Posterior vena cava (tissue), 2 donors: ENCODE measurements at regions not wholly inside any gene's neighbourhood (a gene's known extent, or its start where the extent isn't known, plus 50 kb on each side); places are given as distances from the start of the nearest gene placed in this dataset.
A peak's percentile ranks its signal among the peaks of the same experiment; 100 is the strongest.
"Not testable (repeated sequence)": the region's sequence is repeated elsewhere in the genome, so short reads cannot be mapped to it uniquely, and the experiment has no call there.

Source experiments
- DNase-seq: peaks from one replicate; pipeline ENCODE4 v3.0.0-alpha.2; 2020; ENCODE audit warnings: low spot score
- intact Hi-C, 2 donors: fragments of 100-400 bp; cut with DNase I; formaldehyde crosslinking; loops; one replicate each; pipeline versions ENCODE4 v1.14.1 to v1.14.2; 2022 to 2023
- donor health status: DM: yes; HTN: yes; CAD: no.
- donor health status: DM: yes; HTN: yes; CAD: no.

DNA sequence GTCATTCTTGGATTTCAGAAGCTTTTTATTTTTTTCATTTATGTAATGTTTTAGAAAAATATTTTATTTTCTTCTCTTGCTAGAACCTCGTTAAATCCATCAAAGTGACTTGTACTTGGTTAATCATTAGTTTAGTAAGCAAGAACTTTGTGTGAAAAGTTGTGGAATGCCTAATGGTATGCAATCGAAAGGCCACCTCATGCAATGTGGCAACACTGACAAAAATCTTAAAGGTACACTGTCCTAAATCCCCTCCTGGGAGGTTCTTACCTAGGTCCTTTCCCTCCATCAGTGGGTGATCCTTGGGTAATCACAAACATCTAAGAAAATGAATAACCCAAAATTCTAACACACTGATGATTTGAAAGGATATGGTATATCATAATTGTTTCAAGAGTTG lies 304.2 kb downstream of the DNAH5 start:
- DNase-seq: no peak
- intact Hi-C loops: no loop called here

DNA sequence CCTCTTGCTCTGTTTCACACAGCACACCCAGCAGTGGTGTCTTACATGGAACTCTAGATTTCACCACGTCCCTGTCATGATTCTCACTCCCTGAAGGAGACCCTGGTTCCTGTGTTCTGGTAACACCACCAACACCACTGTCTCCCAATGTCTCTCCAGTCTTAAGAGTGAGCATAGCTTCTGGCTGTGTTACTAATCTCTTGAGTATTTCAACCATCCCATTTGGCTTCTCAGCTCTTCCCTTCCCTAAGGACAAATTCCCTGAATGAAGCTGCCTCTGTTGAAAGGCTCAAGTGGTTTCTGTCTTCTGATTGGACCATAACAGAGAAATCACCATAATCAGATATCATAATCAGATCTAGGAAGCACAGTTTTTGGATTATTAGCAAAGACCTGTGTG lies 311.8 kb downstream of the DNAH5 start:
- intact Hi-C loops: no loop called here
- no peak for DNase-seq

GRCh38 chr5:13629218-13629617 lies 315.3 kb downstream of the DNAH5 start:
- intact Hi-C loops: no loop called here
- DNase-seq: no peak

DNA sequence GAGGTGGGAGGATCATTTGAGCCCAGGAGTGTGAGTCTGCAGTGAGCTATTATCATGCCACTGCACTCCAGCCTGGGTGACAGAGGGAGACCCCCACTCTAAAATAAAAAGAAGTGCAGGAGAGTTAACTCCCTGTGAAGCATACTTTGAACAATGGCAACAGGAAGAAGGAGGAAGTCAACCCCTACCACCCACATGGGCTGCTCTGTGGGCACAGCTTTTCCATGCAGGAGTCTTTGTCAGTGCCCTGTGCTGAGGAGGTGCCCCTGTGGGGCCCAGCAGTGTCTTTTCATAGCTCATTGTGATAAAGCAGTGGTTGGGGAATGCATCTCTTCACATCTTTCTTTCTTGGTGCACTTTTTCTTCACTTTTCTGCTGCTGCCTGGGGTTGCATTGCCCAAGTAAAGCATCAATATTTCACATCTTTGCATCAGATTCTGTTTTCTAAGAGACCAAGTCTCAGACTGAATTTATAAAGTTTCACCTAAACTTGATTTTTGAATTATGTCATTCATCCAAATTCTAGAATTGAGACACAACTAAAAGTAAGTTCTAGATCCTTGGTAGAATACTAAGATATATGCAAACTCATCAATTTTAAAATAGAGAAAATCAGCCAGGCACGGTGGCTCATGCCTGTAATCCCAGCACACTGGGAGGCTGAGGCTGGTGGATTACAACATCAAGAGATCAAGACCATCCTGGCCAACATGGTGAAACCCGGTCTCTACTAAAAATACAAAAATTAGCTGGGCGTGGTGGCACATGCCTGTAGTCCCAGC lies 316.6 kb downstream of the DNAH5 start:
- intact Hi-C loops: no loop called here
- no peak for DNase-seq

- no peak for DNase-seq
- intact Hi-C loops: no loop called here
Observed at GRCh38 chr5:13625616-13626198, 318.8 kb downstream of the DNAH5 start.

- DNase-seq: no peak
- intact Hi-C loops: no loop called here
Observed at GRCh38 chr5:13624283-13625074, 320.0 kb downstream of the DNAH5 start.

DNA sequence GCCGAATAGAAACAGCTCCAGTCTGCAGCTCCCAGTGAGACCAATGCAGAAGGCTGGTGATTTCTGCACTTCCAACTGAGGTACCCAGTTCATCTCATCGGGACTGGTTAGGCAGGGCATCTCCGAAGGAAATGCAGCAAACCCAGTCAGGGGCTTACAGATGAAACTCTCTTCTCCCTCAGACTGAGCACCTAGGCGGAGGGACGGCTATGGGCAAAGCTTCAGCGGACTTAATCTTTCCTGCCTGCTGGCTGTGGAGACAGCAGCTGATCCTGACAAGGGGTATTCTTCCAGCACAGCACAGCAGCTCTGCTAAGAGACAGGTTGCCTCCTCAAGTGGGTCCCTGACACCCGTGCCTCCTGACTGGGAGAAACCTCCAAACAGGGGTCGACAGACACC lies 330.9 kb downstream of the DNAH5 start:
- intact Hi-C loops: no loop called here
- no peak for DNase-seq

DNA sequence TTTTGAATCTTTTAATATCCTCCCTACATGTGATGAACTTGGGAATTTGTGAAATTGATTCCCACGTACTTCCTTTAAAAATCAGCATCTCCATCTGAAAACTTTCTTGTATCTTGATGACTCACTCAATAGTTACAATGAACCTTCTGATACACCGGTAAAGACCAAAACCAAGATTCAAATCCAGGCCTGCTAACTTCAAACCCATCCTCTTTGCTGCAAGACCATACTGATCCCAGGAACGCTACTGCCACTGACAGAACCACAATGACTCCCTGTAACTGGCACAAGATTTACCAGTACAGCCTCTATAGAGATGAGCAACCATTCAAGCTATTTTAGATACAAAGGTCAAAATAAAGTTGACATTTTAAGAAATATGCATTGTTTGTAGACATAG lies 332.9 kb downstream of the DNAH5 start:
- intact Hi-C loops: no loop called here
- no peak for DNase-seq

GRCh38 chr5:13609504-13609903 lies 335.0 kb downstream of the DNAH5 start:
- intact Hi-C loops: no loop called here
- DNase-seq: no peak

DNA sequence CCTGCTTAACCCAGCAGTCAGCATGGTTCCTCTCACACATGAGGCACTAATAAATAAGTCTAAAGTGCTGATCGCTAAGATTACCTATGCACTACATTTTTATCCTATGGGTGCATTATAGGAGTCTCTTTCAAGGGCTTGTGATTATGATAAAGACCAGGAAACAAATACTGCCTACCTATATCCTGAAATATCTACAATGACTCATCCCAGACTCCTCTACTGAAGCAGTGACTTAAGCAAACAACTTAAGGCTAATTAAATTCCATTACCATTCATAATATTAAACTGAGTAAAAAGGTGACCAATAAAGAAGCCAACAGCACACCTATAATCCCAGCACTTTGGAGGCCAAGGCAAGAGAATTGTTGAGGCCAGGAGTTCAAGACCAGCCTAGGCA lies 338.4 kb downstream of the DNAH5 start:
- intact Hi-C loops: no loop called here

DNA sequence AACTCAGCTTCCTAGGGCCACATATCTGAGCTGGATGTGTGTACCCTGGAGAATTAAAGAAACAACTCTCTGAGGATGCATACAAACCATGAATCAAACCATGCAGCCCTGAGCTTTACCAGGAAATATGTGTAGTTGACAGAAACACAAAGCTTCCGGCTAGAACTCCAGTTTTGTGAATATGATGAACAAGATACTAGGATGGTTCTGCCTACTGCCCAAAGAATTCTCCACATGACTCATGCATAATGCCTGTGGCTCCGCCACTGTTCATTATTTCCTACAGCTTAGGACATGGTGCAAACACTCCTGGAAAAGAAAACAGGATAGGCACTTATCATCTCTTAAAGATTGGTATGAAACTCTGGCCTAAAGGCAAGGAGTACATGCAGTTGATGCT lies 343.4 kb downstream of the DNAH5 start:
- DNase-seq: no peak
- intact Hi-C loops: no loop called here

More for the DNA sequence above, 338.4 kb downstream of the DNAH5 start:
- DNase-seq: no peak

- intact Hi-C loops: no loop called here
- DNase-seq: no peak
Observed at GRCh38 chr5:13595978-13596377, 348.5 kb downstream of the DNAH5 start.

- intact Hi-C loops: no loop called here
- no peak for DNase-seq
Observed at GRCh38 chr5:13591621-13592020, 352.9 kb downstream of the DNAH5 start.

DNA sequence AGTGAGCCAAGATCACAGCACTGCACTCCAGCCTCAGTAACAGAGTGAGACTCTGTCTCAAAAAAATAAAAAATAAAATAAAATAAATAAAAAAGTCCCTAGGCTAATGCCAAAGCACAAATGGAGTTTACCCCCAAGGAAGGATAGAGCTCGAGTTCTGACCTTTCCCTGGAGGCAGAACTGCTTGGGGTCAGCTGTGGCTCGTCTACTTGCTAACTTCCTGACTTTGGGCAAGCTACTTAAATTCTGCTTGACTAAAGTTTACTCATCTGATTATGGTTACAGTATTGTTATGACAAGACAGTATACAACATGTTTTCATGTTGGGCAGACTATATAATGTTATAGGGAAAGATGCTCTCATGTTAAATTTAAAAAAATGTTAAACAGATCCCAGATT lies 359.2 kb downstream of the DNAH5 start:
- intact Hi-C loops: no loop called here

DNA sequence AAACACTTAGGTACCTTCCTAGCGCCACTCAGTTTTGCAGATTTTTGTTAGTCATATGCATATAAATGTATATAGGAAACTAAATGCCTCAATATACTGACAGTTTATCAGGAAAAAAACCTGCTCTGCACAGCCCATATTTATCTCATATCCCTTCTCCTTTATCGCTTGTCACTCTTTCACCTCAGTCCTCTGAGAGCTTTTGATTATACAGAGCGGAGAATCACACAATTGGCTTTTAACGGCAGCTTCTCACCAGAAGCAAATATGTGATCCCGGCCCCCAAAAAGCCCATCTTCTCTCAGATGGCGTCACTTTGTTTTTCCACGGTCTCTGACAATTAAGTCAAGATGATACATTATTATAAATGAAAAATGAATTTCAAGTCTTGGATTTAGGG lies 362.6 kb downstream of the DNAH5 start:
- DNase-seq: no peak
- intact Hi-C loops: no loop called here

More for the DNA sequence above, 359.2 kb downstream of the DNAH5 start:
- no peak for DNase-seq

DNA sequence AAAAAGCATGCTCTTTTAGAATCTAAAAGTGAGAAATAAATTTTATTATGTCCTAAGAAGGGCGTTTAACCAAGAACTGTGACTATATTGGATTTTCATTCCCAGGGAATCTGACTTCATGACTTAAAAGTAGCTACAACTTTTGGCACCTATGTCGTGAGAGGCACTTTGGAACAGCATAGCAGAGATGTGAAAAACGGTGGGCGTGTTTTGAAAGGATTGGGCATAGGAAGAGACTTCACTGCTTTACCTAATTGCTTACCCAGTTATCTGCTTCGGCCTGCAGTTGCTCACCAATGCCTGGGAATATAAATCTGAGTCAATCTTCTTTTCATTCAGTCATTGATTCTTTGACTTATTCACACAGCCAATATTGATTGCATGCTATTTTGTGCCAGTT lies 363.4 kb downstream of the DNAH5 start:
- DNase-seq: no peak
- intact Hi-C loops: no loop called here

DNA sequence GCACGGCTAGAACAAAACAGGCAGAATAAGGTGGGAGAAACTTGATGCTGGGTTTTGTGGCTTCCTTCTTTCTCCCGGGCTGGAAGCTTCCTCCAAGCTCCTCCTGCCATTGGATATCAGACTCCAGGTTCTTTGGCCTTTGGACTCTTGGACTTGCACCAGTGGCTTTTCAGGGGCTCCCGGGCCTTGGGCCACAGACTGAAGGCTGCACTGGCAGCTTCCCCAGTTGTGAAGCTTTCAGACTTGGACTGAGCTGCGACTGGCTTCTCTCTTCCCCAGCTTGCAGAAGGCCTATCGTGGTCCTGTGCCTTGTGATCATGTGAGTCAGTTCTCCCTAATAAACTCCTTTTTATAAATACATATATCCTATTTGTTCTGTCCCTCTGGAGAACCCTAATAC lies 364.4 kb downstream of the DNAH5 start:
- intact Hi-C loops: no loop called here
- DNase-seq: no peak

GRCh38 chr5:13579091-13579490 lies 365.4 kb downstream of the DNAH5 start:
- DNase-seq: peak; percentile 66
- intact Hi-C loops: not testable (repeated sequence)

DNA sequence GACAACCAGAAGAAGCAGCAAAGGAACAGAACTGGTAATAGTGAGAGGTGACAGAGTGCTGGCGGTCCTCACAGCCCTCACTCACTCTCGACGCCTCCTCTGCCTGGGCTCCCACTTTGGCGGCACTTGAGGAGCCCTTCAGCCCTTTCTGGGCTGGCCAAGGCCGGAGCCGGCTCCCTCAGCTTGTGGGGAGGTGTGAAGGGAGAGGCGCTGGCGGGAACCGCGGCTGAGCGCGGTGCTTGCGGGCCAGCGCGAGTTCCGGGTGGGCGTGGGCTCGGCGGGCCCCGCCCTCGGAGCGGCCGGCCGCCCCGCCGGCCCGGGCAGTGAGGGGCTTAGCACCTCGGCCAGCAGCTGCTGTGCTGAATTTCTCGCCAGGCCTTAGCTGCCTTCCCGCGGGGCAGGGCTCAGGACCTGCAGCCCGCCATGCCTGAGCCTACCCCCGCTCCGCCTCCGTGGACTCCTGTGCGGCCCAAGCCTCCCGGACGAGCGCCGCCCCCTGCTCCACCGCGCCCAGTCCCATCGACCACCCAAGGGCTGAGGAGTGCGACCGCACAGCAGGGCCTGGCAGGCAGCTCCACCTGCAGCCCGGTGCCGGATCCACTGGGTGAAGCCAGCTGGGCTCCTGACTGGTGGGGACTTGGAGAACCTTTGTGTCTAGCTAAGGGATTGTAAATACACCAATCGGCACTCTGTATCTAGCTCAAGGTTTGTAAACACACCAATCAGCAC lies 366.0 kb downstream of the DNAH5 start:
- intact Hi-C loops, DNase-seq: not testable (repeated sequence)

GRCh38 chr5:13574574-13574973 lies 369.9 kb downstream of the DNAH5 start:
- intact Hi-C loops: no loop called here
- no peak for DNase-seq
